HG03342 (cell line): ENCODE measurements at regions not wholly inside any gene's neighbourhood (a gene's known extent, or its start where the extent isn't known, plus 50 kb on each side); places are given as distances from the start of the nearest gene placed in this dataset.
A peak's percentile ranks its signal among the peaks of the same experiment; 100 is the strongest.

Source experiments
- ATAC-seq: cut with Tn5 transposase; IDR thresholded peaks from one replicate; pipeline ENCODE4 v1.9.1; 2021; ENCODE audit warnings: mild to moderate bottlenecking, moderate library complexity; ENCODE audit not compliant: unreplicated experiment

DNA sequence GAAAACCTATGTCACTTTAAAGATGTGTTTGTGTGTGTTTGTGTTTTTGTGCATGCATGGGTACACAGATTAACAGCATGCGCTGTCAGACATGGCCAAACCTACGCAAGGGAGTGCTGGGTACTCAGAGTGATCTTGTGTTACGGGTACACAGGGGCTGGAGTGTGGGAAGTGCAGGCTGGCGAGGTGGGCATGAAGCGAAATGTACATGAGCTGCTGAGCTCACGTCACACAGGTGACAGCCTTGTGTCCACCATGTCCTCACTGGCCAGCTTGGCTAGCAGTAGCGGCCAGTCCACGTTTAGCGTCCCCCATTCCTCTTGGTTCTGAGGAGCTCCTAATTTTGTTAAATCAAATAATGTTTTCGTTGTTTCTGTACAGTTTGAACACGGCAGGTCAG, 979.7 kb upstream of the TMEM132C start:
- no peak for ATAC-seq

- no peak for ATAC-seq
These were observed 976.7 kb upstream of the TMEM132C start for GRCh38 chr12:127290251-127290650.

DNA sequence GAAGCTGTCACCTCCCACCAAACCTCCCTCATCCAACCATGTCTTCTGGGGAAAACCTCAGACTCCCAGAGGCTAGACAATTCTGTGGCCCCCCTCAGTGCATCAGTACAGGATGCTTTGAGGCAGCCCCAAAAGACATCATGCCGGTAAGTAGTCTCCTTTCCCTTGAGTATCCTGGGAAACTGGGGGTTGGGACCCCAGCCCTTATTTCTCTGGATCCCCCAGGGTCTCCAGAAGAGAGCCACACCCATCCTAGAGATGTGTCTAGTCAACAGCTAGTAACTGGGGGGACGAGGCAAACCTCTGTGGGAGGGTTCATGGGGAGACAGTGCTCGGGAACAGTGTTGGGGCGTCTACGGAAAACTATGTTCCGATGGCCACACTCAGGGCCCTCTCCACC, 974.2 kb upstream of the TMEM132C start:
- no peak for ATAC-seq

DNA sequence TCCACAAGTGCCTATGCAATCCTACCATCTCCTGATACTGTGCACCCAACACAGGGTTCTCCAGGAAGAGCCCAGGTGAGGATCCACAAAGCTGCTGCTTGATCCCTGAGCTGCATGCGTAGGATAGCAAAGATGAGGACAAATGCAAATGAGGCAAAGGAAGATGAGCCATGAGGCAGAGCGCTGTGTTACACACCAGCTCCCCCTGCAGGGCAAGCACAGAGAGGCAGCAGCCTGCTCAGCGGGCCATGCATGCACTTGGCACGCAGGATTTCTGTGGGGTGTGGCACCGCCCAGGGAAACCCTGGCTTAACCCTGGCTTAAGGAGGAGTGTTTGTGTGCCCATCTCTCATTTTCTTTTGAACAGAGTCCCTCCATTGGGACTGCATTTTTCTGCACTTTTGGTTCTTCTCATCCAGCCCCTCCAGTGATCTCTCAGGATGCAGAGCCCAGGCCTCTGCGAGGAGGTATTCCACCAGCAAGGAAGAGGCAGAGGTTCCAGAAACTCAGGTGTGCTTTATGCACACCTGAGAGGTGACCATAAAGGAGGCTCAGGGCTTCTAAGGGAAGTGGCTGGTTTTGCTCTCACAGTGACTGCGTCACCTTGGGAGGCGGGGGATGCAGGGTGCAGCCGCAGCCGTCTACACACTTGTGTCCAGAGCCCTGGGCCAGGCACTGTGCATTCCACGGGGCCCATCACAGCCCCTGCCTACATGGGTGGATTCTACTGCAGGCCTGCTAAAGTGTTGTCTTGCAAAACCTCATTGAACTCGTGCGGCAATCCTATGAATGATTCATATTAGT, 973.3 kb upstream of the TMEM132C start:
- ATAC-seq = peak; percentile 75

DNA sequence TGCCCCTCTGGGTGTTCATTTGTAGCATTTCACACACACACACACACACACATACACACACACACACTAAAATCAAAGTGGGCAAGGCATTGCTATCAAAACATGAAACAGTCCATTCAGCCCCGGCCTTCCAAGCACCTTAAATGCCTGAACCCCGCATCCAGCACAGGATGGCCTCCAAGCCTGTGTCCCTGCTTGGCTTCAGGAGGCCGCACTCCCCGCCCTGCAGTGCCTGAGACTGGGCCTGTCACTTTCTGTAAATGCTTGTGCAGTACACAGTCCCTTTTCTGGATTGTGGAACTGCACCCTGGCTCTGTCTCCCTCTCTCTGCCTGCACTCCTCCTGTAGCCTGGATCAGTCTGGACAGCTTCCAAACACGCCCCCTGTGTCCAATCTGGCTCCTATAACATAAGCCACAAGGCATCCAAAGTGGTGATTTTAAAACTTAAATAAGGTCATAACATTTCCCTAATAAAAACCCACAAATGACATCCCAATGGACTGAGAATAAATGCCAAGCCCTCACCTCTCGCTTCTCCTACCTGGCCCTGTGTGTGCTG, 972.2 kb upstream of the TMEM132C start:
- ATAC-seq = no peak

DNA sequence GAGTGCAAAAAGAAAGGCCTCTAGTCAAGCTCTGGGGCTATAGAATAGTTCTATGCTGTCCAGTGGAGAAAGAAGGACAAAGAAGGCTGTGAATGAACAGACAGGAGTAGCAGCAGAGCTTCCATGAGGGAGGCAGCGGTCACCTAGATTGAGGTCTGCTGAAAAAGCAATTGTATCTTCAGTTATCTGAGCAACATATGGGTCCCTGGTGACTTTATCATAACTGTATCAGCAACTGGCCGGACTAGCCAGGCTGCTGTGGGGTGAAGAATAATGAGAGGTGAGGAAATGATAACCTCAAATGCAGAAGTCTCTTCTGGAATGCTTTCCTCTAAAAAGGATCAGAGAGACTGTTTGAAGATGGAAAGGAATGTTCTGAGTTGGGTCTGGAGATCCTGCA, 971.3 kb upstream of the TMEM132C start:
- no peak for ATAC-seq

DNA sequence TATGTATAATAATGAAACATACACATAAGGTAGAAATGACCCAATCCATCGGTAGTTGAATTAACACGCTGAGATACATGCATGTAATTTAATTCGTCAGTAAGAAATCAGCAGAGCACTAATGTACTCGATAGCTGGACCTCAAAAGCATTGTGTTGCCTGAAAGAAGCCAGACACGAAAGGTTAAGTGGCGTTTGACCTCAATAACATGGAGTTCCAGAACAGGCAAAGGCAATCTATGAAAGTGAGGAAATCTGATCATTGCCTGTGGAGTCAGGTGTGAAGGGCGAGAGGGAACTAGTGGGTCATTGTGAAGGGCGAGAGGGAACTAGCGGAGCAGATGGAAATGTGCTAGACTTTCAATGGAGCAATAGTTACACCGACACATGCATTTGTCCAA, 970.4 kb upstream of the TMEM132C start:
- no peak for ATAC-seq

- ATAC-seq = no peak
These were observed 969.6 kb upstream of the TMEM132C start for GRCh38 chr12:127297327-127297726.

GRCh38 chr12:127300075-127300474, 966.9 kb upstream of the TMEM132C start:
- ATAC-seq = no peak

DNA sequence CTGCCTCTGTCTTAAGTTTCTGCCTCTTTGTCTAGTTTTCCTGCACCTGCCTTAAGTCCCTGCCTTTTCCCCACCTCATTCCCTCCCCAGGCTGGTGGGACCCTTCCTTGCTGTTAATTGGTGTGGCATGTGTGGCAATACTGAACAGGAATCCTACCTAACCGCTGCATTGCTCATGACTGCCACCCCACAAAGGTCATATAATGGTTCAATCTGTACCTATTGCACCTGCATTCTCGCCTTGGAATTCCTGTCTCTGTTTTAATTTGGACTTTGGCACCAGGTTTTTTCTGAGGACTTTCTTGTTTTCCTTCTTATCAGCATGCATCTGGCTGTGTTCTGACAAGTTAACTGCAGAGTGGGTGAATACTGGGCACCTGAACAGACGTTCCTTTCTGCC, 966.2 kb upstream of the TMEM132C start:
- no peak for ATAC-seq

DNA sequence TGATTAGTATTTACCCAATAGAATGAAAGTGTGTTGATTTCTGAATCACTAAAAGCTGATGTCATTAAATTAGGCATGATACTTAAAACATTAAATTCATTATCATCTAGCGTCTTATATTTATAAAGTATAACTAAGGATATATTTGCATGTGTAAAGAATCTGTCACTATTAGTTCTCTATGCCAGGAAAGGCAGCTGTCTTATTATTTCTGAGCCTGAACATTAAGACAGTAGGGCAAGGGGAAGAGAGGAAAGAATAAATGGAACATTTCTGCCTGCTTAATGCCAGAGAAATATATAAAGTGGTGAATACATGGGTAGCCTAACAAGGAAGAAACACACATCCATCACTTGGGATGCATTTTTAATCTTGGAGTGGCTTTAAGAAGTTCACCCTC, 965.1 kb upstream of the TMEM132C start:
- ATAC-seq = no peak

DNA sequence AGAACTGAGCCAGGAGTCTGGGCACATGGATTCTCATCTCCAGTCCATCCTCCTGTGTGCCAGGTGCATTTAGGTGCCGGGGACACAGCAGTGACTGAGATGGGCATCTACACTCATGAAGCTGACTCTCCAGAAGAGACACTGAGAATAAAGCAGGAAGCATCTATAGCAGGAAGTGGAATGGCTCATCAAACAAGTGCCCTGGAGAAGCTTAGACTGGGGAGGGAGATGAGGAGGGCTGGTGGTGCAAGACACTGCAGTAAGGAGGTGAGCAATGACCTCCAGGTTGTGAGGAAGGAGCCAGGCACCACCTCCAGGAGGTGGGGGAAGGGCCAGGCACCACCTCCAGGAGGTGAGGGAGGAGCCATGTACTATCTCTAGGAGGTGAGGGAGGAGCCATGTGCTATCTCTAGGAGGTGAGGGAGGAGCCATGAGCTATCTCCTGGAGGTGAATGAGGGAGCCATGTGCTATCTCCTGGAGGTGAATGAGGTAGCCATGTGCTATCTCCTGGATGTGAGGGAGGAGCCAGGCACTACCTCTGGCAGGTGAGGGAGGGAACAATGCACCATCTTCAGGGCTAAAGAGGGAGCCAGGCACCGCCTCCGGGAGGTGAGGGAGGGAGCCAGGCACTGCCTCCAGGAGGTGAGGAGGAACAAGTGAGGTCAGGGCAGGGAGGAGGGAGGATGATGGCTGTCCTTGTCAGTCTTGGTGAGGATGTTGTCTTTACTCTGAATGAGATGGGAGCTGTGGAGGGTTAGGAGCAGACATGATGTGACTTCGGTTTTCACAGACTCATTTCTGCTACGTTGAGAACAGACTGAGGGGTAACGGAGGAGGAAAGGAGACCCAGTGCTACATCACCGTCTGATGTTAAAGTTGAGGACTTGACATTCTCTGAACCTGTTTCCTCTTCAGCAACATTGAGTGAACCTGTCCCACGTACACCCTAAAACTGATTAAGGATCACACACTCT, 961.9 kb upstream of the TMEM132C start:
- ATAC-seq = no peak

- no peak for ATAC-seq
These were observed 960.3 kb upstream of the TMEM132C start for GRCh38 chr12:127306604-127307215.

- no peak for ATAC-seq
These were observed 959.4 kb upstream of the TMEM132C start for GRCh38 chr12:127307528-127307927.

DNA sequence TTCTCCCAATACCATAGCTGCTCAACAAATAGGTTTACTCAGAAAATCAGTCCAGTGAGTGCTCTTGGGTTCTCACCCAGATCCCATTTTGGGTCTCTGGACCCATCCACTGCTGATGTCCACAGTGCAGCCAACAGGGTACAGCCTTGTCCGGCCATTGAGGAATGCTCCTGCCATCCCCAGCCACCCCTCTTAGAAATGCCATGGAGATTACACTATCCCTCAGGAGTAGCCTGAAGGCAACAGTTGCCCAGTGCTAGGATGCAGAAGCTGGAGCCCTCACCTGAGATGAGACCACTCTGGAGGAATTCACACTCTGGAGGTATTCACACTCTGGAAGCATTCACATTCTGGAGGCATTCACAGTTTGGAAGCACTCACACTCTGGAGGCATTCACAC, 958.8 kb upstream of the TMEM132C start:
- ATAC-seq = no peak

DNA sequence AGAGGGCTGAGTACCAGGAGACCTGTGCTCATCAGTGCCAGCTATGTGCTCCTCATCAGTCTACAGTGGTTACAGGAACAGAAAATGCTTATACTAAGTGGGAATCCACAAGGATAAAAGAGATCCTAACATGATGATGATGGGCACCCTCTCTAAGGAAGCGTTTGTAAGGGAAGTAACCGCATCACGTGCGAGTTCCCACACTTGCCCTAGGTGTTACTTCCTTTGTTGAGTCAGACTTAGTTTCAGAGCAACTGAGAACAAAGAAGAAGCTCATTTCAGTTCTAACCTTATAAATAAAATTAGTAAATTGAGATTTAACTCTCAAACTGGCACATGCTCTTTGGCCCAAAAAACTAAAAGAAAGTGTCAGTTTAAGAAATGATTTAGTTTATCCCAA, 956.4 kb upstream of the TMEM132C start:
- no peak for ATAC-seq

DNA sequence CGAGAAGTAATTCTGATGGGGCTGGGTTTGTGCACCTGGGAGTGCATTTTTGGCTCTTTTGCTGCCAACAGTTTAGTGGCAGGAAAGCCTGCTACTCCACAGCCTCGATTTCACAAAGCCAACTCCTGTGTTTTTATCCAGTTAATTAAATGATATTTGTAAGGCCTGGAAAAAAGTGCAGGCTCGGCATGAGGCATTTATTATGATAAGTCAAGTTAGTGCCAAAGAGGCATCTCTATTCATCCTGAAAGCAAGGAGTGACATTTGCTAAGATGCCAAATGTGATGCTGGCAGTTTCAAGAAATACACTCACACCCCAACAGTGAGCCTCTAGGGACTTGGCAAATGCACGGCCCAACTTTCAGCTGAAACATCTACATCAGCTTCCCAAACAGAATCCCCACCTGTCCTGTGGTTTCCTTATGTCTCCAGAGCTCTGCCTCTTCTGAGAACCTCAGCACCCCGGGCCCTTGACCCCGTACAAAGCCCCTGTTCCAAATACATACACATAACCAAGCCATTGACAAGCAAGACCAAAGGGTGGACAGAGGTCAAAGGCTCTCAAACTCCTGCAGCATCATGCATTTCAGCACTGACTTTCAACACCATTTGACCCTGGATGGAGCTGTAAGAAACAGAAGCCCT, 955.1 kb upstream of the TMEM132C start:
- ATAC-seq = no peak

DNA sequence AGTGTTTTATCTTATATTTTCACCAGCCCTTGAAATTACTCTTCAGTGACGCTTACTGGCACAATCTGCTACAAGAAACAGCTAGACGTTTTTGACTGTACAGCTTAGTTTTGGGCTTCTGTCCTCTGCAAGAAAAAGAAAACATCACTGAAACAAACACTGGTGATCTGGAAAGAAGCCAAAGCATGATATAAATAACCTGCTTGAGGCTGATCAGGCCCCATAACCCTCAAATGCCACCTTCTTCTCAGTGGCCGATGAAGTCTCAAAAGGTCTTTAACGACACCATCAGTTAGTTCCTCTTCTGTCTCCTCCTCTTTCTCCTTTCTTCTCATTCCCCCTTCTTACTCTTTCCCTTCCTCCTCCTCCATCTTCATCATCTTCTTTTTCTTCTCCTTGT, 942.3 kb upstream of the TMEM132C start:
- ATAC-seq = no peak

DNA sequence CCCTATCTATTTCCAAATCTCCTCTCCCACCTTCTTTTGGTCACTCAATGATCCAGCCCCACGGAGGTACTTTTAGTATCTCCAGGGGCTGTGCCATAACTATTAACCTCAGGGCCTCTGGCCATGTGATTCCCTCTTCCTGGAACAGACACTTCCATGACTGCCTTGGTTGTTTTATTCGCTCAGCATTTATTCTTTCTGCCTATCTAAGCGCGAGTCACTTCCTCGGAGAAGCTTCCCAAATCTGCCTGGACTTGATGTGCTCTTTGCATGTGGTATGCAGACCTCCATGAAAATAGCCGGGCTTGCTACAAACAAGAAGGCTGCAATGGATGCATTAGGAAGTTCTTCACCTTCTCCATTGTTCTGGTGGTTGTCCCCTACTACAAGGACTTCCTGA, 939.0 kb upstream of the TMEM132C start:
- ATAC-seq = no peak

DNA sequence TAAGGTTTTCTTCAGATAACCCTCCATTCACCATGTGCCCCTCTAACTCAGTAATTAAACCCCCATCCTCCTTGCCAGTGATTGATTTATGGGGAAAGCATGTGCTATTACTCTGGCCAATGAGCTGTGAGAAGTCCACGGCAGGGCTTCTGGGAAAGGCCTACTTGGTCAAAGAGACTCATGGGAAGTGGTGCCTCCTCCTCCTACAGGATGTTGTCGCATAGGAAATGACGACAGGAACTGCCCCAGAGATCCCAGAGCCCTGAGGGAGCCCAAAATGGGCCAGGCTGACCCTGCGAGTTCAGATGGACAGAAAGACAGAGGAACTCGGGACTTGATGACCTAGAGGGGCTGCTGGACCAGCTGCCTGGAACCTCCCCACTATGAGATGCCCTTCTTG, 938.1 kb upstream of the TMEM132C start:
- no peak for ATAC-seq

GRCh38 chr12:127334365-127334764, 932.6 kb upstream of the TMEM132C start:
- no peak for ATAC-seq
